Mammary epithelial cell (primary cell): ENCODE measurements at regions not wholly inside any gene's neighbourhood (a gene's known extent, or its start where the extent isn't known, plus 50 kb on each side); places are given as distances from the start of the nearest gene placed in this dataset.

Source experiments
- CTCF ChIP-seq, 2 donors: IDR thresholded peaks in 1 of 2; conservative IDR thresholded peaks in 1 of 2; 2 replicates each; pipeline ENCODE4 v1.5.1; 2011 to 2012; ENCODE audit warnings: inconsistent platforms in 2 of 2, low read length in 2 of 2, mild to moderate bottlenecking in 2 of 2, control low read depth in 1 of 2, low read depth in 1 of 2; ENCODE audit not compliant: insufficient read depth in 1 of 2; ENCODE audit errors: extremely low read depth in 1 of 2
- EZH2 ChIP-seq: IDR thresholded peaks from 2 replicates; pipeline ENCODE4 v1.6.1; 2012; ENCODE audit warnings: low read length, inconsistent platforms, borderline replicate concordance

GRCh38 chr2:52194342-52194741 lies 1162.4 kb upstream of the NRXN1 start:
- no peak for TF ChIP-seq CTCF (conservative IDR thresholded peaks at IDR 0.05 in 1 of 2, IDR thresholded peaks at IDR 0.05 in 1 of 2; ENCODE audit: extremely low read depth in 1 of 2, insufficient read depth in 1 of 2, low read depth in 1 of 2, low read length in 2 of 2)
- no peak for TF ChIP-seq EZH2
